Islet of Langerhans (tissue), 1 donor: ENCODE measurements at regions not wholly inside any gene's neighbourhood (a gene's known extent, or its start where the extent isn't known, plus 50 kb on each side); places are given as distances from the start of the nearest gene placed in this dataset.

Source experiments
- FAIRE-seq: peaks from one replicate; lab custom pipeline; 2011; peaks lifted over from hg19 to GRCh38; lab: Jason Lieb, UNC

DNA sequence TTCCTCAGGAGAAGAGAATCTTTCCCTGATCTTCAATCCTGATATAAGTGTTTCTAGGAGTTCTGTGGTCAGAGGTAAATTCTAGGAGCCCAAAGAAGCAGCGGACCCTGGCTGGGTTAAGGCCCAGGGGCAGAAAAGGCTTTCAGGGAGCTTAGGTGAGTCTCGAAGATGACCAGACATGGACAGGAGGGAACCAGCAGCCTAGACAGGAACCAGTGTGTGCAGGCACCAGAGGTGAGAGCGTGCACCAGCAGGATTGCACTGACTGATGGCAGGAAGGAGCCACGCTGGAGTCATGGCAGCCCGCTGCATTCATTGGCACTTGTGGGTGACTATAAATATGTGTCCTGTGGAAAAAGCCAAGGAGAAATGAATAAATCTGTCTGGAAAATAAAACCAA, 489.9 kb downstream of the BCL11B start:
- no peak for FAIRE-seq

DNA sequence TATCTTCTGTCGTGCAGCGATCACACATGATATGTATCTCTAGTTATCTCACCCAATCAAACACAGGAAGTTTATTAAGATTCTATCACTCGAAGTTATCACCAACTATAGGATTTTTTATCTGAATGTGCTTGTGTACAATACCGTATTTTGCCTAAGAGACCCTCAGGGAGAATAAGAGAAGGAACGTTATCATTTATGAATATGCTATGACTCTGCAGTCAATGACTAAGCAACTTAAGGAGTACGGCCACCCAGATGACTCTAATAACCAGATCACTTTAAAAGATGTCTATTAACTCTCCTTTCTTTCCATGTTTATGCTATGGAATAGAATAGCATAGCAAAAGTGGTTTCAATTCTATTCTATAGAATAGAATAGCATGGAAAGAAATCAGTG, 486.4 kb downstream of the BCL11B start:
- FAIRE-seq = no peak

GRCh38 chr14:98786456-98786855, 485.5 kb downstream of the BCL11B start:
- FAIRE-seq = no peak

GRCh38 chr14:98791661-98792060, 480.3 kb downstream of the BCL11B start:
- no peak for FAIRE-seq

DNA sequence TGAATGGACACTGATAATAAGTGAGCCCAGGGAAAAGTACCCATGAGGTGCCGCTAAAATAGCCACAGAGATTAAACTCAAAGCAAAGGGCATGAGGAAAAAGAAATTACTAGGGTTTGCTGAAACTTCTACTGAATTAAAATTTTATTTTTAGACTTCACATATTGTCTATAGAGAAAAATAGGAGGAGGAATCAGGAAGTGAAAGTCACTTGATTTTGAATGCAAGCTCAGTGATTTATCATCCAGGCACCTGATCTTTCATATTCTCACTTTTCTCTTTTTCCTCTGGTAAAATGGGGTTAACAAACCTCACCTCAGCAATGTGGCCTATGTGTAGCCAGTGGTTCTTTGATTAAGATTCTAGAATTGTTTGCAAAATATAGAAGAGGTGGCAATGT, 479.8 kb downstream of the BCL11B start:
- FAIRE-seq = no peak

DNA sequence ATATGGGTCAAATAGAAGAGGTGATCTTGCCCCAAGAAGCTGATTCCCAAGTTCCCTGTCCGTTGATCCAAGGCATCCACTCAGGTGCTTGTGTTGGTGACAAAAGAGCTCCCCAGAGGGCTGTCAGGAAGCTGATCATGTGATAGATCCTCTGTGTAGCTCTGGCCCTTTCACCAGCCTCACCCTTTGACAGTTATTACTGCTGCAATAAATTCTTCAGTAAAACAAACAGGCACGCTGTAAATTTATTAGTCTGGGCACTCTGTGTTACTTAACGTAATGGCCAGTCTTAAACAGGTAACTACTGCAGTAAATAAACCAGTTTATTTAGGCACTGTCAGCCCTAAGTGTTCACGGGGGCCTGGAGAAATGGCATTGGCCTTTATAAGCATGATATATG, 473.9 kb downstream of the BCL11B start:
- FAIRE-seq = no peak

- FAIRE-seq = no peak
Observed at GRCh38 chr14:98799891-98800290, 472.1 kb downstream of the BCL11B start.

DNA sequence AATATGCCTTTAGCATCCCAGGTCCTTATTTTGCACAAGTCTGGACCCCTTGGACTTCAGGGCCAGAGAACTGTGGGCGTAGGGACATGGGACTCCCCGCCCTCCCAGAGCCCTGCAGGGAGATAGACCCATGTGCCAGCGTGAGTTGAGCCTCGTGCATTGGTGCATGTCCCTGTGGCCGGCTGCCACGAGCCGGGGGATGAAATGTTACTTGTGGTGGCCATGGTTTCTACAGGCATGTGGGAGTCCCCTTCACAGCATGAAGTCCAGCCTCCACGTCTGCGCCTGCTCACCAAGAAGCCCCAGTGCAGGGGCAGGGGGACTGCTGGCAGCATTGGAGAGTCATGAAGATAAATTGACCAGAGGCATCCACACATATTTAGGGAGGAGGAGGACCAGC, 470.0 kb downstream of the BCL11B start:
- FAIRE-seq = no peak

DNA sequence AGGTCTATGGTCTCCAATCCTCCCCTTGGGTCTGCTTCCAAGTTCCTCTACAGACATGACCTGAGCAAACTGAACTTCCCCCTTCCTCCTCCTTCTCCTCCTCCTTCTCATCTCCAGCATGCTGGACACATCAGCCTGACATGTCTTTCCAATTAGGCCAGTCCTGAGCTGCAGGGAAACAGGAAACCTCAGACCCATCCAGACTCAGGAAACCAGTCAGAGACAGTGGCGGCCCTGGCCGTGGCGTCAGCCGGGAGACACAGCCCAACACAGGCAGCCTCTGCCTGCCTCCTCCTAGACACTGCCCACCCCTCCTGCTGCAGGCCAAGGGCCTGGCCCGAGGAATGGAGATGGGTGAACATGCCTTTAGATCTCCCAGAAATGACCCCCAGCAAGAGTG, 468.8 kb downstream of the BCL11B start:
- no peak for FAIRE-seq

DNA sequence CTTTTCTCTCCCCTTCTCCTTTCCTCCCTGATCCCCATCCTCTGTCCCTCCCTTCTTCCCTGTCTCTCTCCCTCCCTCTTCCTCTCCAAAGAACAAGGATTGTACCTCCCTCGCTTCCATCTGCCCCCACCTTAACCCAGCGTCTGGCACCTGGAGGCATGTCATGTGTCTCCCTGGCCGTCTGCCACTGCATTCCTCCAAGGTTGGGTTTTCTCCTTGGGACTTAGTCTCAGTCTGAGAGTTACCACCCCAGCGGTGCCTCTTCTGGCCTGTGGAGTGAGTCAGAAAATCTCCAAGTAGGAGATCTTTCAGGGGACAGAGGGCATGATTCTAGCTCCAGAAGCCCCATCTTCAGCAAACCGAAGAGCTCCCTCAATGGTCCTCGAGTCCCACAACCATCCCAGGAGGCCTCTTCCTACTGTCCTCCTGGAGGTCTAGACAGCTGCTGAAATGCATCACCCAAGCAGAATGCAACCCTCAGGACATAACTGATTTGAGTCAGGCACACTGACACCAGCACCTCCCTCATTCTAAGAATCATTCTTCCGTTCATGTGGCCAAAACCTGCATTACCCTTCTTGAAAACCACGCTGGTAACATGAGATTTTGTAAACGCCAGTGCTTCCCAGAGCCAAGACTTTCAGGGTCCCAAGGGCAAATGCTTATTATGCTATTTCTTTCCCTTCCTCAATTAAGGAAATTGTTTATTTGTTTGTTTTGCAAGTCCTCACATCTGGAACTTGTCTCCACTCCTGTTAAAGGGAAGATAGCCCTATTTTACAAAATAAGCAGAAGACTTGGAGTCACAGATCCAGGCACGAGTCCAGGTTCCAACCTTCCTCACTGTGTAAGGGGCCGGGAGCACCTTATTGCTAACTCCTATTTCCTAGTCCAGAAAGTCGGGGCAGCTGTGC, 463.2 kb downstream of the BCL11B start:
- no peak for FAIRE-seq

DNA sequence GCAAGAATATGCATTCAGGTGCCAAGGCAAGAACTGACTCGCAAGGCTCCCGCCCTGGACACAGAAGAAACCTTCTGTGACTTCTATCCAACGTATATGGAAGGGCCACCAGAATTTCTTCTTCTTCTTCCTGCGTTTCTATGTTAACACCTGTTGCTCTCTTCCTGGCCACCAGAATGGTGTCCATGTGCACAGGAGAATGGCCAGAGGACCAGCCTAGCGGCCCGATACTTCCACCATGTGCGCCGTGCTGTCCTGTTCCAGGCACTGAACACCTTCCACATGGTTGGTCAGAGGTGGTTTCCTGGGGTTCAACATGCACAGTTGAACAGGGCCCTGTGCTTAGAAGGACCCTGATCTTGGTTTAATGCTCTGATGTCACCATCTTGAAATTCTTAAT, 455.8 kb downstream of the BCL11B start:
- no peak for FAIRE-seq

DNA sequence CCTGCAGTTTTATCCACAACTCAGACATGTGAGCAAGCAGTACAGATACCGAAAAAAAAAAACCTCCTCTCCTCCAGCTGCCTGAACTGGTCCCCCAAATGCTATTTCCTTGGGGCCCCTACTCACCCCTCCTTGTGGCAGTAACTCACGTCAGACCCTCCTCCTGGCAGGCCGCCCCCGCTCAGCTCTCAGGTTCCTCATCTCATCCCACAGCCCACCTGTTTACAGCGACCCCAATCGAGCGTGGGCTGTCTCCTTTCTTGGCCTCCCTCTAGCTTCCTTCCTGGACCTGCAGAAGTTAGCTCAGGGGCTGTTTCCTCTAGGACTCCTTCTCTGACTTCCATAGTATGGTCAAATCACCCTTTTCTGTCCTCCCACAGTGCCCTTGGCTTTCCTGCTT, 455.3 kb downstream of the BCL11B start:
- FAIRE-seq = no peak

GRCh38 chr14:98819132-98819866, 452.7 kb downstream of the BCL11B start:
- FAIRE-seq = no peak

GRCh38 chr14:98819867-98820206, 452.2 kb downstream of the BCL11B start:
- FAIRE-seq = no peak

GRCh38 chr14:98822917-98823316, 449.1 kb downstream of the BCL11B start:
- no peak for FAIRE-seq

DNA sequence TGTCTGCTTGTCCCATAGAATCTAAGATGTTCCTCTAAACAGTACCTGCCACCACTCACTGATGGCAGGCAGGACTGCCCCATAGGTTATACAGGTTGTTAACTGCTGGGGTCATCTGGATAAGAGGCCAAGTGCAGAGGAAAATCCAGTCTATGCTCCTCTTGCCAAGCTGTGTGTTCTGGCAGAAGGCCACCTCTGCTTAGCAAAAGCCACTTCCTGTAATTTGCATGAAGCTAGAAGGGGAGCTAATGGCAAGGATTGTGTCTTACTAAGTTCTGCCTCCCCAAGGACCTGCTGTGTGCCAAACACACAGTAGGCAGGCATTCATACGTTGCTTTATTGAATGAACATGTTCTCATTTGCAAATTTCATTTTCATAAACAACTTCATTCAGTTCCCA, 445.4 kb downstream of the BCL11B start:
- no peak for FAIRE-seq

- FAIRE-seq = no peak
Observed at GRCh38 chr14:98834119-98834518, 437.9 kb downstream of the BCL11B start.

GRCh38 chr14:98835051-98835824, 436.8 kb downstream of the BCL11B start:
- no peak for FAIRE-seq

DNA sequence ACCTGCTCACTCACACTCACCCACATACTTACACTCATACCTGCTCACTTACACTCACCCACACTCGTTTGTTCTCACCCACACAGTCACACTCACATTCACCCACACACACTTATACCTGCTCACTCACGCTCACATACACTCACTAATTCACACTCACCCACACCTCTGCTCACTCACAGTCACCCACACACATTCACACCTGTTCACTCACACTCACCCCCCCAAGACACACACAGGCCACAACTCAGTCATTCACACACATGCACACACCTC, 436.2 kb downstream of the BCL11B start:
- no peak for FAIRE-seq

GRCh38 chr14:98840091-98840490, 431.9 kb downstream of the BCL11B start:
- no peak for FAIRE-seq

DNA sequence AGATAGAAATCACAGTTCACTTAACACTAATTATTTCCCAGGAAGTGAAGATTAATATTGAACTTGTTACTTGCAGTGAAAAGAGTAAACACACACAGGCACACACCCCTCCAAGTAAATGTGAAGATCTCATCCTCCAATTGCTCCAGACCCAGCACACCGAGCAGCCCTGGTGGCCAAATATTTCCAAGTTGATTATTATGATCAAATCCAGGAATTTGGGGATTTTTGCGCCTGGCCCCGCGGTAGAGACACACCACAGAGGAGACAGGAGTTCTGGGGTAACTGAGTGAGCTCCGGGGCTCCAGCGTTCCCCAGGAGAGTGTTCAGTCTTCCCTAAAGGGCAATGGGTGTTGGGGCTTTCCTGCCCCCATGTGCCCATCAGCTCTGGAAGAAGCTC, 431.5 kb downstream of the BCL11B start:
- no peak for FAIRE-seq

GRCh38 chr14:98844456-98844855, 427.5 kb downstream of the BCL11B start:
- no peak for FAIRE-seq
